Limb (tissue), 2 donors: ENCODE measurements at regions not wholly inside any gene's neighbourhood (a gene's known extent, or its start where the extent isn't known, plus 50 kb on each side); places are given as distances from the start of the nearest gene placed in this dataset.
"Not testable (repeated sequence)": the region's sequence is repeated elsewhere in the genome, so short reads cannot be mapped to it uniquely, and the experiment has no call there.

ENCODE experiments used
- DNase-seq, 2 donors: peaks; one replicate each; pipeline ENCODE4 v3.0.0-alpha.2; 2016; ENCODE audit errors: extremely low spot score in 2 of 2

- no peak for DNase-seq
Observed at GRCh38 chr13:64718116-64718515, 2512.0 kb downstream of the PCDH9 start.

GRCh38 chr13:64716936-64717335, 2513.2 kb downstream of the PCDH9 start:
- no peak for DNase-seq

DNA sequence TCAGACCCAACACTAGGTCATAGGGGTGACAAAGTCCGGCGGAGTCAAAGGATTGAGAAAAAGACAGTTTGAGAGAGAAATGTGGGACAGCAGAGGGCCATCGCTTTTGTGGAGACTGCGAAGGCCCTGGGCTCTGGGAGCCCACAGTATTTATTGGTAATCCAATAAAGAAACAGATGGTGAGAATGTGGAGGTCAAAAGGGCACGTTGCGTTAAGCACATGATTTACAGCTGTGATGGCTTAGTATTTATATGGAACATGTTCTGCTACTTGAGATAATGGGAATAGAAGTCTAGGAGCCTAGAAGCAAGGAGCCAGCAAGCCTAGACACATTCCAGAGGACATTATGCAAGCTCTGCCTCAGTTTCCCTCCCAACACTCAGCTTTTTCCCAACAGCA, 2521.1 kb downstream of the PCDH9 start:
- DNase-seq, result no peak

DNA sequence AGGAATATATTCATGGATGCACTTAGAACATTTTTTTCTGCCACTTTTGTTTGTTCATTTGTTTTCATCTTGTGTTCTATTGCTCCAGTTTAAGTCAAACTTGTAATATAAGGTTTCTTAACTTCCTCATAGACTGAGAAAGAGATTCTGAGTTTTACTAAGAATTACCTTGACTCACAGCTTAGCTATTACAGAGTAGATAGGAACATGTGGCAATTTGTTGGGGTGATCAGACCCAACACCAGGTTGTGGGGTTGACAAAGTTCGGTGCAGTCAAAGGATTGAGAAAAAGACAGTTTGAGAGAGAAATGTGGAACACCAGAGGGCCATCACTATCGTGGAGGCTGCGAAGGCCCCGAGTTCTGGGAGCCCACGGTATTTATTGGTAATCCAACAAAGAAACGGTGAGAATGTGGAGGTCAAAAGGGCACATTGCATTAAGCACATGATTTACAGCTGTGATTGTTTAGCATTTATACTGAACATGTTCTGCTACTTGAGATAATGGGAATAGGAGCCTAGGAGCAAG, 2526.0 kb downstream of the PCDH9 start:
- DNase-seq, result no peak

GRCh38 chr13:64697226-64697625, 2532.9 kb downstream of the PCDH9 start:
- DNase-seq, result no peak

GRCh38 chr13:64688893-64689677, 2541.1 kb downstream of the PCDH9 start:
- no peak for DNase-seq

DNA sequence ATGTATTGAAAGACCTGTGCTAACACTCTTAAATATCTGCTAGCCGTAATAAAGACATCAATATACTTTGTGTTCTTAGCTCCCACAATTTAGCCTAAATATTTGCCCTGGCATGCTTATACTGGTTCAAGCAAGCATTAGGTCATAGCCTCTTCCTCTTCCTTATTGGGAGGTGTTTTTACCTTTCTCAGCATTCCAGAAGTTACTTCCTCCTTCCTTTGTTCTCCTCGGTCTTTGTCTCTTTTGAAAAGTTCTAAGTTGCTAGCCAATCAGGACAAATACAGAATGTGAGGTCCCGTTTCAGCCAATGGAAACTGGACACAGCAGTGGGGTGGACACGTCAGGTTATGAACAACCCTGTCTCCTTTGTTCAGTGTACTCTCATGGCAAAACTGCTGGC, 2543.6 kb downstream of the PCDH9 start:
- DNase-seq, result not testable (repeated sequence)

DNA sequence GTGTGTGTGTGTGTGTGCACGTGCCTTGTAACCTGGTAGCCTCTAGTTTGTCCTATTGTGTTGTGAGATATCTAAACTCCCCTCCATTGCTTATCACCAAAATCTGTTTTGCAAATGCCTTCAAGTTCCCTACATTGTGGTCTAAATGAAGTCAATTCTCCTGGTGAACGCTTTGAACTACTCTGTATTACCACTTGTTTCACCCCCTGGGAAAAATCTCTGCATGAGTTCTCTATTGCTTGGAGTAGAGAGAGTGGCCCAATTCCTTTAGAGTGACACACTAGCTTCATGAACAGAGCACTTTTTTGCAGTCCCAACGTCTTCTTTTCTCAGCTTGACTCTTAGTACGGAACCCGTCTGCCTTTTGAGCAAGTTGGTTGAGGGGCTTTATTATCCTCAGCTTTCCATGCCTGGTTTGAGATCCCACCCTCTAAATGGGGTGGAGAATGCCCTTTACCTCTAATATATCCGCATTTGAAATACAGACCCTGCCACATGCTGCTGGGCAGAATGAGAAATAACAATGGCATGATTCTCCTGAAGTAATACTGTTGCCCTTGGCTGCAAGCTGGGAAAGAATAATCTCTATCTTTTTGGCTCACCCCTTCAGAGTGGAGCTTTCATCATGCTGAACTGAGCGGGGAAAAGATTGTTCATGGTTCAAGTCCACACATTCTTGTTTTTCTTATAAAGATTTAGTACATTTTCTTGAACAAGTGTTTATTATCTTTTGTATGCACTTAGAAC, 2545.3 kb downstream of the PCDH9 start:
- no peak for DNase-seq

- DNase-seq, result no peak
Observed at GRCh38 chr13:64684108-64684507, 2546.0 kb downstream of the PCDH9 start.

GRCh38 chr13:64680739-64681138, 2549.4 kb downstream of the PCDH9 start:
- no peak for DNase-seq

- DNase-seq, result no peak
Observed at GRCh38 chr13:64675255-64675892, 2554.8 kb downstream of the PCDH9 start.

DNA sequence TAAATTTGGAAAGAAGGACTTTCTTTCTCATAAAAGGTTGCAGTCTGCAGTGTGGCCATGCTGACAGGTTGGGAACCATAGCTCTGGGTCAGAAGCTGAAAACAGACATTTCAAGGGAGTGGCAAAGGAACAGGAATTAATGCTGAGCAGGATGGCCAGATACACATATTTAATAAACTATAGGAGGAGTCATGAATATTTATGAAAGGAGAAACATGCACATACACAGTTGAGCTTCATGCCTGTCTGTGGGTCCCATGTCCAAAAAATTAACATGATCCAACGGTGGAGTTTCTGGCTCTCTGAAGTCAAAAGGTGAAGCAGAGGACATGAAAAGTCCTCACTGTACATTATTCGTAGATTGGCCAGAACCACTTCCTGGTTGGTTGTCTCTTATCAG, 2556.0 kb downstream of the PCDH9 start:
- no peak for DNase-seq

DNA sequence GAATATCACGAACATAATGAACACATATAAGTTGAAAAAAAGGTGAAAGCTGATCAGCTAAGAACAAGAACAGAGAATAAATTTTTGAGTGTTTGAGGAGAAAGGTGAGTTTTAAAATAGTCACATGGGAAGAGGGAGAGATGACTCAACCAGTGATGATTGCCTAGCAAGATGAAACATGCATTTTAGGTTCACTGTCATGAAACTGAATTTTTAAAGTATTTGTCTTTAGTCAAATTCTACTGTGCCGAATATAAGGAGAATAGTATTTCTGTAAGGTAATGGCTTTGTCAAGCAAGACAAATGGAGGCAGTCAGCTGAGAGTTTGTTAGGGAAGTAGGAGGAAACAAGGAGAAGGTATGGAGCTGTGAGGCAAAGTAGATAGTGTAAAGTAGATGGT, 2557.4 kb downstream of the PCDH9 start:
- DNase-seq, result no peak

DNA sequence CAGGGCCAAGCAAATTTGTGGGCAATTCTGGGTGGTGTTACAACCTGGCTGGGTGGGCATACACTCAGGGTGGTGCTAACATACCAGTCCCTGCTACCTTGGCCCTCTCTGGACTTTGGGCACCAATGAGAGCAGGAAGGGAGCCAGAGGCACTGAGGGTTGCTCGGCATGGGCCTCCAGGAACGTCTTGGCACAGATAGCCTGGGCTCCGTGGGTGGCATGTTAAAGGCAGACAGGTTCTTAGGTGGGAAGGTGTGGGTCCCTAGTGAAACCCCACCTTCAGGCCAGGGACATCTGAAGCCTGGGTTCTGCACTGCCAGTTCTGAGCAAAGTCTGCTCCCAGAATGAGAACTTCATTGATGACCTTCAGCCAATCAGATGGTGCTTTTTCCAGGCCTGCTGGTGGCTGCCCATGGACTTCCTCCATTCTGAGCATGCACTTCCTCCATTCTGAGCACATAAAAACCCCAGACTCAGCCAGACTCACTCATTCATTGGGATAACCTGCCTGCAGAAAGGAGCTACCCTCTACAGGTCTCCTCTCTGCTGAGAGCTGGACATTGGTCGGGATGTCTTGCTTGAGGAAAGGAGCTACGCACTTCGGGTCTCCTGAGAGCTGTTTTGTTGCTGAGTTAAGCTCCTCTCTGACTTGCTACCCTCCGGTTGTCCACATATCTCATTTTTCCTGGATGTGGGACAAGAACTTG, 2567.1 kb downstream of the PCDH9 start:
- no peak for DNase-seq

DNA sequence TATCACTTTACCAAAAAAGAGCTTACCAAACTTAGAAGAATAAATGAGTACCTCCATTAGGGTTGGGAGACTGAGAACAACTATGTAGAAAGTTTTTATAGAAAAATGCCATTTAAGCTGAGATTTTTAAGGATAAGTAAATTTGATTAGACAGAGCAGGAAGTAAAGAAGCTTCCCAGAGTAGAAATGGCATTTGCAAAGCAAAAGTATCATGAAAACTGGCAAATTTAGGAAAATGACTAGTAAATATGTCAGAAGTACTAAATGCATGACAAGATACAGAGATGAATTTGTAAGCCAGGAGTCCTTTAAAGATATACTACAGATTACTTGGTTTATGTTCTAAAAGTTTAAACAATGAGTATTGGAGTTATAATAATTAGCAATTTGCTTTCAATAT, 2581.8 kb downstream of the PCDH9 start:
- DNase-seq, result no peak

DNA sequence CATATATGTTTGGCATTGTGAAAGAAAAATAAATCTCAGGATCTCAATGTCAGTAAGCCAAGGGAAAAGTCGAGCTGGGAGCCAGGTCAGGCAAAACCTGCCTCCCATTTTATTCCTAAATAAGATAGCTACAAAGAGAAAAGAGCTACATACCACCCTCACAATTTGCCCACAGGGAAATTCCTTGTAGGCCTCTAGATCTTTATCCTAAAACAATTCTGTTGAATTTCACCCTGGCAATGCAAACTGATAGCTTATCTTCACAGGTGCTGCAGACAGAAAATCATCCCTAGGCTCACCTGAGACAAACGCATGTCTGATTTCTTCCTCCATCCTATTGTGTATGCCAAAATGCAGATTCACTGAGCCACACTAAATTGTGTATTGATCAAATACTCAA, 2587.1 kb downstream of the PCDH9 start:
- DNase-seq, result no peak

- DNase-seq, result no peak
Observed at GRCh38 chr13:64640002-64640401, 2590.1 kb downstream of the PCDH9 start.

DNA sequence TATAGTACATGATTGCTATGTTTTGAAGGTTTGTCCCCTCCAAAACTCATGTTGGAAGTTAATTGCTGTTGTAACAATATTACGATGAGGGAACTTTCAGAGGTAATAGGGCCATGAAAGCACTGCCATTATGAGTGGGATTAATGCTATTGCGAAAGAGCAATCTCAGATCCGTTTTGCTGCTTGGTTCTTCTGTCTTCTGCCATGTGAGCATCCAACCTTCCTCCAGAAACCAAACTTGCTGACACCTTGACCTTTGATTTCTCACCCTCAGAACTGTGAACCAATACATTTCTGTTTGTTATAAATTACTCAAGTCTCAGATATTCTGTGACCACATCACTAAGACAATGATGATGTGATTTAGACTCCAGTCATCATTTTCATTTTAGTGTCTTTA, 2590.9 kb downstream of the PCDH9 start:
- DNase-seq, result no peak

DNA sequence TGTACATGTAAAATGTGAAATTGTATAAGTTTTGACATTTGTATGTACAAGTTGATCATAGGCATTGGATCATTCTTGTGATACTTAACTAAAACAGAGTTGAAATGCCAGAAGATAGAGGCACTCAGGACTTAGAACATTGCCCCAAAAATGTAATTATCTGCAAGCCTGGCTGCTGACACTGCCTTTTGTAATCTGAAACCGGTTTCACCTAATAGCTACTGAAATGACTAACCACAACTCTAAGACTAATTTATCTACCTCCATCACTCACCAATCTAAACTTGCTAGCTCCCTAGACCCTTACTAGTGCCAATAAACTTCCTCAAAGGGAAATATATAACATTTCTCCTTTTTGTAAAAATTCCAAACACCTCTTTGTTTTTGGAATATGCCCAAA, 2596.2 kb downstream of the PCDH9 start:
- no peak for DNase-seq

GRCh38 chr13:64627654-64628053, 2602.5 kb downstream of the PCDH9 start:
- no peak for DNase-seq

- no peak for DNase-seq
Observed at GRCh38 chr13:64626105-64626504, 2604.0 kb downstream of the PCDH9 start.

- no peak for DNase-seq
Observed at GRCh38 chr13:64617231-64617630, 2612.9 kb downstream of the PCDH9 start.
